Activated CD4-positive, alpha-beta T cell treated with anti-CD3 and anti-CD28 coated beads, Interleukin-2, amount 50 U/mL, for 4 hours (primary cell): ENCODE measurements at regions not wholly inside any gene's neighbourhood (a gene's known extent, or its start where the extent isn't known, plus 50 kb on each side); places are given as distances from the start of the nearest gene placed in this dataset.
A peak's percentile ranks its signal among the peaks of the same experiment; 100 is the strongest.
"Not testable (repeated sequence)": the region's sequence is repeated elsewhere in the genome, so short reads cannot be mapped to it uniquely, and the experiment has no call there.

Source experiments
- DNase-seq, 2 experiments: peaks; one replicate each; pipeline ENCODE4 v3.0.0-alpha.2; 2020

GRCh38 chr3:157920822-157921700 is 185.2 kb downstream of the SHOX2 start:
- DNase-seq, result no peak

DNA sequence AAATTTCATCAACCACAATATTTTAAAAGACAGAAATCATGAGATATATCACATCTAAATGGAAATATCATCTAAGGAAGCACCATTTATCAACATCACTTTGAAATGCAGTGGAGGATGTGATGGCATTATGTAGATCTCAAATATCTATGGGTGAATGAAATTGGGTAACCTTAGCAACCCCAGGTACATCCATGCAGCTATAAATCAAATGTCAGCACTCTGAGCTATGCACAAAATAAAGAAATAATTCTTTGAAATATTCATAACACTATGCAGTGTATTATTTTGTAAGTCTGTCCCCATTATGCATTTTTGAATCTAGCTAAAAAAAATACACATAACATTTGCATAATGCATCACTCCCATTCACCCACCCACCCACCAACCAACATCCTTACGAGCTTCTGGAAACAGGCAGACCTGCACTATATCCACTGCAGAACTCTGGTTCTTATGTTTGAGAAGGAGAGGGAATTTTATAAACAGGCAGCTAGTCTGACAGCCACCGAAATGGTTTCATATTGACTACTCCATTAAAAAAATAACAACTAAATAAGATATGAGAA is 186.8 kb downstream of the SHOX2 start:
- no peak for DNase-seq

DNA sequence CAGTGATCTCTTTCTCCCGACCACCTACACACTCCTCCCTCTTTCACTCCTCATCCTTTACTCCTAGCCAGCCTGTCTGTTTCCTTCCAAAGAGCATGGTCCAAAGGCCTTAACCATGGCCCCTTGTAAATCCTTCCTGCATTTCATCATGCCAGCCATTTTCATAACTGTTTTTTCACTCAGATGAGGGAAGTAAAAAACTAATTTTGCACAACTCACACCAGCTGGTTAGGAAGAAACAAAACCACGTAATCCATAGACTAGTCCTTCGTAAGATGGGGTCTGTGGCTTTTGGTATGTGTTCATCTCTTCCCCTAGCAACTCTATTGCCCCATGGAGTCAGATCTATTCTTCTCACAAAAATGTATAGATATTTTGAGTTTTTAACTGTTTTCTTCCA is 187.8 kb downstream of the SHOX2 start:
- DNase-seq, result no peak

- no peak for DNase-seq
Measured at GRCh38 chr3:157916672-157917071, 189.5 kb downstream of the SHOX2 start.

DNA sequence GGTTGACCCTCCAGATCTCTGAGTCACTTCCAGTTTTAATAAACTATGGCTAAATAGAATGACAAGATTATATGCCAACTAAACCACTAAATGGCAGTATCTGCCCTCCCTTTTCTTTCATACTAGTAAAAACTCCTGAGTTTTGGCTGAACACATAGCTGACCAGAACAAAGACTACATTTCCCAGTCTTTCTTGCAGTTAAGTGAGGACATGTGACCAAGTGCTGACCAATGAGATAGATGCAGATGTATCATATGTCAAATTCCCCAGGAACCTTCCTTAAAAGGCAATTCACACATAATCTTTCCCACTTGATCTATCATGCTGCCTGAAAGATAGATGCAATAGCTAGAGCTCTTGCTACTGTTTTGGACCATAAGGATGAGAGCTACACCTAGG is 191.3 kb downstream of the SHOX2 start:
- no peak for DNase-seq

DNA sequence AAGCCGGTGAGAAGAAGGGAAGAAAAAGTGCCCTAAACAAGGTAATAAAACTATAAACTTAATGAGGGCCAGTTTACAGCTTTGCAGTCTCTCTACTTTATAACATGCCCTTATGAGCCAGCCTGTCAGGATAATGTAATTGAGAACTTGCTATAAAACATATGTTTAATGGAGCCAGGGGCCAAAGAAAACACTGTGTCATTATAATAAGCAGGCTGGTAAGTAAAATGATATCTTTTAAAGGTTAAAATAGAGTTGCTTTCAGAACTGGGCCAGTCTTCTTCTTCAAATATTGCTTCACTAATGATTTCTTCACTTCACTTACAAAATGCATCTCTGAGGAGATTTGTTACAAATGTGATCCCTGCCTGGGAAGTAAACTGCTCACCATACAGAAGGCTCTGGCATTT is 192.5 kb downstream of the SHOX2 start:
- DNase-seq, result no peak

GRCh38 chr3:157912514-157913451 is 193.4 kb downstream of the SHOX2 start:
- DNase-seq, result no peak

GRCh38 chr3:157906627-157907026 is 199.6 kb downstream of the SHOX2 start:
- no peak for DNase-seq

GRCh38 chr3:157905885-157906284 is 200.3 kb downstream of the SHOX2 start:
- no peak for DNase-seq

GRCh38 chr3:157902680-157903079 is 203.5 kb downstream of the SHOX2 start:
- DNase-seq, result not testable (repeated sequence)

DNA sequence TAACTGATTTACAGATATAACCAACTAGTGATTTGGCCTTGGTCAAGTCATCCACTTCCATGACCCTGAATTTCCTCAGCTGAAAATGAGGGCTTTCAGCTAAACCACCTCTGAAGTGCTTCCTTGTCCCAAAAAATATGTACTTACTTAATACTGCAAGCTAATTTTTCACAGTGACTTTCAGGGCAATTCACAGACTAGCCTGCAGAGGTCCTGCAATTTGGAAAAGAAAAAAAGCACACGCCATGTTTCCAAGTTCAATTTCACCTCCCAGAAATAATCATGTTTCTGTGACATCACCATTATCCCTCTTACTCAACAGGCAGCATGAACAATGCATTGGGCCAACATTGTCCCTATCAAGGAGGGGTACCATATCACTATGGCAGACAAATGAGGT is 218.2 kb downstream of the SHOX2 start:
- DNase-seq, result no peak

DNA sequence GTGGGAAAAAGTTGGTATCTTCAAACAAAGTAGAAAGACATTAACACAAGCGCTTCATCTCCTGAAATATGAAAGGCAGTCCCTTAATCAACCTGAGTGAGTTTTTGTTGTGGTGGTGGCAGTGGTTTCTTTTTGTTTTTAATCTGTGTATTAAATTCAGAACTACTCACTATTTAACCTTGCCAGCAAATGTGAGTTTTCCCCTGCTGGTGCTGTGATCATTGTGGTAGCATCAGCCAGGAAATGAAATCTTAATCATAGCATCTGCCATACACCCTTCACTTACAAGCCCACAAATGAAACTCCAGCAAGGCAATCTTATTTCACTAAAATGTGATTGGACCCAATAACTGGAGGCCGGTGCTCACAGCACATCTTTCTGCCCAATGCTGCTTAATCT is 229.7 kb downstream of the SHOX2 start:
- DNase-seq, result no peak

DNA sequence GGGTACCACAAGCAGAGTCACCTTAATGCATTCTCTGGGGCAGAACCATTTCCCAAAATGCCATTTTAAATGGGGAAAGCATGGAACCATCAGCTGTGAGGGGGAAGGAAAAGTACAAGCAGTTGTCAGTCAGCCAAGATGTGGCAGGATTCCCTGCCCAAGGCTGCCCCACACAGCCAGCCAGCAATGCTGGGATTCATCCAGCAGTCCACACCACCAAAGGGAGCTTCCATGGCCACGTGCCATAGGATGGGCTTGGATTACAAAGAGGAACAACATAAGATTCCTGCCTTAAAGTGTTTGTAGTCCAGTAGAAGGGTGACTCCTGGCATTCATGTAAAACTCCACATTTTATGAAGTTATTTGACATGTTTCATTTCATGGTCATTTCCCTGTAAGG is 233.3 kb downstream of the SHOX2 start:
- DNase-seq, result no peak

DNA sequence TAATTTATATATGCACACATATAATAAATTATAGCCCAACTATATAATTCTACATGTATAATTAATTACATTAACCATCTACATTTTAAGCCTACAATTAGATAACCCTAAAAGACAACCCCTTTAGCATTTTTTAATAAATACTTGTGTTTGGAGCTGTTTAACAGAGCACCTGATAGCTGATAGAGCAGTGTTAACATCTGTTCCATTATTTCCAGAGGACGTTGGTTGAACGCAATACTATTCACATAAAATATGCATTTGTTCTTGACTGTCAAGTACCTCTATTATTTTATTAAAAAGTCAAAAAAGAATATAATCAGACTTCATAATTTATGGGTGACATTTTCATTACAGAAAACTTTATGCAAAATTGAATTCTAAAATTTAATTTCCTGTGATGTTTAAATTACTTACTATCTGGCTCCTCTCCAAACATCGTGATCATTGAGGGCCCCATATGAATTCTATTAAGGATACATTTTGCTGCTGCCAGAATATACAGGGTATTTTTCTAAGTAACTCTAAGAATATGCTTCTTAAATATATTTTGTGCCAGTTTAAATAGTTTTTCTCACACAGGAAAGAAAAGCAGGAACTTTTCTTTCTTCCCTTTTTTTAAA is 234.3 kb downstream of the SHOX2 start:
- DNase-seq, result no peak

DNA sequence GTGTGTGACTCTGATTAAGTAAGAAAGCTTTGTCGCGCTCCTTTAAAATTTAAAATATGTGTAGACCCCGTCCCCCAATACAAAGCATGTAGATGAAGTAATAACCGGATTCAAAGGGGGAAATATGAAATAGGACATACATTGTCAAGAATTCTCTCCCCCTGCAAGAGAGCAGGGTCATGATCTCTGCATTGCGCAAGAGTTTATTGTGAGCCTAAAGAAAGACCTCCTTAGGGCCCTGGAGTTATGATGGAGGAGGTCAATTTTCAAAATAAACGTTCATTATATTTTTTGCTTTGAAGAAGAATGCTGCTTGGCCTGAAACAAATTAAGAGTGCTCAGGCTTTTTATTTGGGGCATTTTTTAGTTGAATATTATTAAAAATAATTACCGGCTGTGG is 235.0 kb downstream of the SHOX2 start:
- DNase-seq, result no peak

DNA sequence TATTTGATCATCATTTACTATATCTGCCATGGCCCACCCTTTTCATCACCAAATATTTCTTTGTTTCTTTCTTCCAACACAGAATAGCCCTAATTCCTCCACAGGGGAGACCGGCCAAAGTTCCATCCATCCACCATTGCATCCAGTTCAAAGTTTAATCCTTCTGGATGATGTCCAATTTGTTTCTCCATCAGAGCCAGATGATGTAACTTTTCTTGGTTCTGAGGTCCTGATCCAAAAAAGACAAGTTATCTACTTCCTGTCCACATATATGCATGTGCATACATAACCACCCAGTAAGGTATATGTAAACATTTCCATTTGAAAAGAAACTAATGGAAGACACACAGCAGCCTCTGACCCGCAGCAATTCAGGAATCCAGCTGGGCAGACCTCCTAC is 237.3 kb downstream of the SHOX2 start:
- no peak for DNase-seq

GRCh38 chr3:157868196-157868595 is 238.0 kb downstream of the SHOX2 start:
- no peak for DNase-seq

- DNase-seq, result peak in 1 of 2 experiments; percentile 1
Measured at GRCh38 chr3:157865352-157866000, 240.7 kb downstream of the SHOX2 start.

DNA sequence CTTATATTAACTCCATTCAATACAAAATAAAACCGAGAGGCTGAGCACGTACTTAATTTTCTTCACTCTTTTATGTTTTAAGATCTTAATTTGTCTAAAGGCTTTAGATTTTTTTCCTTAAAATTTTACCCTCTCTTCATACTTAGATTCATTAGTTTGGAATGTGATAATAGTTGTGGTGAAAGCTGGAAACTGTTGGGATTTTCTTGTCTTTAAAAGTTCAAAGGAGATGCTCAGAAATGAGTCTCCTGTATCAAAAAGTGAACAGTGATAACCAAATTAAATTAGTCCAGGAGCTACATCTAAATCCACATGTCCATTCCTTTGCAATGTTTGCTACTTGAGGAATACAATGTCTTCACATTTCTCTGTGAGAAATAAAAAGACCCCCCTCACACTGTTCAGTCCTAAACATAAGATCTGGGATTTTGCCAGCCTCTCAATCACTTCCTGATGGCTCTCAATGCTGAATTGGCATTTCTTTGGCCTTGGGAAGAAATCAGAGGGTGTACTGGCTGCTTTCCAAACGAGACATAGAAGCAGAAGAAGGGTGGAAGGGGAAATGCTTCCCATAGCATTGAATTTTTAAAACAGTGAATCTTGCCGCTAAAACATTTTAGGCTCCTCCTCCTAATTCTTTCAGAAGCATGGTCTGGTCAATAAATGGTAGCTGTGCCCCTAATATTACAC is 245.0 kb downstream of the SHOX2 start:
- DNase-seq, result no peak

GRCh38 chr3:157859541-157859940 is 246.7 kb downstream of the SHOX2 start:
- DNase-seq, result no peak

- DNase-seq, result no peak
Measured at GRCh38 chr3:157858821-157859220, 247.4 kb downstream of the SHOX2 start.

DNA sequence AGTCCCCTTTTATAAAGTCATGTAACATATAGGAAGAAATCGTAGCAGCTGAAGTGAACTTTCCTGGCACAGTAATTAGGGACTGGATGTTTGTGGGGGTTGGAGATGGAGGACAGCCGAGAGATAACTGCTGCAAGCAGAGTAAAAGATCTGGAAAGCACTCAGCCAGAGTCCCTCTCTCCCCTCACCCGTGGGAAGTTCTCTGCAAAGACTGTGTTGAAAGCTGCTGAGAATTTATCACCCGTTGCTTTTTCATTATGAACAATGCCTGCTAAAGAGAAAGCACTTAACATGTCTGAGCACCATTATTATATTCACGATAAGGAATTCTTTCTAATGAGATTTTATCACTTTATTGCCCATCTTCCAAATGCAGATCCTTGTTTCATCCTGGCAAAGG is 248.8 kb downstream of the SHOX2 start:
- no peak for DNase-seq
